GM18870 (cell line): ENCODE measurements at regions not wholly inside any gene's neighbourhood (a gene's known extent, or its start where the extent isn't known, plus 50 kb on each side); places are given as distances from the start of the nearest gene placed in this dataset.
A peak's percentile ranks its signal among the peaks of the same experiment; 100 is the strongest.

Experiments used
- ATAC-seq: cut with Tn5 transposase; IDR thresholded peaks from one replicate; pipeline ENCODE4 v1.9.1; 2021; ENCODE audit warnings: moderate library complexity; ENCODE audit not compliant: unreplicated experiment

- ATAC-seq, result no peak
Observed at GRCh38 chr7:22589641-22590201, 89.7 kb upstream of the STEAP1B start.

GRCh38 chr7:22588351-22588750 lies 88.4 kb upstream of the STEAP1B start:
- no peak for ATAC-seq

GRCh38 chr7:22587322-22587721 lies 87.3 kb upstream of the STEAP1B start:
- ATAC-seq, result peak; percentile 42

- ATAC-seq, result no peak
Observed at GRCh38 chr7:22586786-22587140, 86.8 kb upstream of the STEAP1B start.

GRCh38 chr7:22586101-22586785 lies 86.3 kb upstream of the STEAP1B start:
- ATAC-seq, result no peak

GRCh38 chr7:22584179-22584578 lies 84.2 kb upstream of the STEAP1B start:
- ATAC-seq, result peak; percentile 54

GRCh38 chr7:22582863-22583622 lies 83.1 kb upstream of the STEAP1B start:
- no peak for ATAC-seq

- no peak for ATAC-seq
Observed at GRCh38 chr7:22581099-22581498, 81.1 kb upstream of the STEAP1B start.

GRCh38 chr7:22579961-22580360 lies 80.0 kb upstream of the STEAP1B start:
- no peak for ATAC-seq

- ATAC-seq, result no peak
Observed at GRCh38 chr7:22578007-22578733, 78.2 kb upstream of the STEAP1B start.

GRCh38 chr7:22577470-22578001 lies 77.5 kb upstream of the STEAP1B start:
- ATAC-seq, result no peak

GRCh38 chr7:22576612-22577469 lies 76.9 kb upstream of the STEAP1B start:
- no peak for ATAC-seq

- no peak for ATAC-seq
Observed at GRCh38 chr7:22574754-22575520, 74.9 kb upstream of the STEAP1B start.

GRCh38 chr7:22572937-22573336 lies 72.9 kb upstream of the STEAP1B start:
- no peak for ATAC-seq

- no peak for ATAC-seq
Observed at GRCh38 chr7:22572292-22572691, 72.3 kb upstream of the STEAP1B start.

GRCh38 chr7:22571766-22572165 lies 71.8 kb upstream of the STEAP1B start:
- no peak for ATAC-seq

GRCh38 chr7:22569586-22570321 lies 69.8 kb upstream of the STEAP1B start:
- ATAC-seq, result no peak

GRCh38 chr7:22566592-22566991 lies 66.6 kb upstream of the STEAP1B start:
- ATAC-seq, result no peak

- no peak for ATAC-seq
Observed at GRCh38 chr7:22566176-22566575, 66.2 kb upstream of the STEAP1B start.
